Heart left ventricle (tissue), 16 donors: ENCODE measurements at regions not wholly inside any gene's neighbourhood (a gene's known extent, or its start where the extent isn't known, plus 50 kb on each side); places are given as distances from the start of the nearest gene placed in this dataset.
"Not testable (repeated sequence)": the region's sequence is repeated elsewhere in the genome, so short reads cannot be mapped to it uniquely, and the experiment has no call there.

Experiments used
- ATAC-seq, 4 donors: fragments of 200-7000 bp; cut with Tn5 transposase; one replicate each; pipeline ENCODE4 v1.9.1; 2020 to 2022; ENCODE audit warnings: moderate library complexity in 4 of 4, mild to moderate bottlenecking in 3 of 4, moderate number of reproducible peaks in 1 of 4
- DNase-seq, 5 donors: peaks; one replicate each; pipeline ENCODE4 v3.0.0-alpha.2; 2020
- H3K27ac ChIP-seq, 12 donors: fragments of 200-600 bp; sonication (generic) in 4 of 12; one replicate each; pipeline versions ENCODE4 v1.5.0 to v1.8.0; 2016 to 2022; ENCODE audit warnings: mild to moderate bottlenecking in 2 of 12
- H3K27me3 ChIP-seq, 9 donors: fragments of 200-600 bp; sonication (generic) in 2 of 9; one replicate each; pipeline versions ENCODE4 v1.5.1 to v1.8.0; 2016 to 2022; ENCODE audit warnings: mild to moderate bottlenecking in 3 of 9
- H3K36me3 ChIP-seq, 9 donors: fragments of 200-600 bp; sonication (generic) in 2 of 9; one replicate each; pipeline versions ENCODE4 v1.5.0 to v1.8.0; 2018 to 2022; ENCODE audit warnings: mild to moderate bottlenecking in 2 of 9
- H3K4me1 ChIP-seq, 12 donors: fragments of 200-600 bp; sonication (generic) in 4 of 12; one replicate each; pipeline versions ENCODE4 v1.5.0 to v1.8.0; 2016 to 2022; ENCODE audit warnings: mild to moderate bottlenecking in 3 of 12
- H3K4me3 ChIP-seq, 12 donors: fragments of 200-600 bp; sonication (generic) in 4 of 12; one replicate each; pipeline versions ENCODE4 v1.5.0 to v1.8.0; 2017 to 2022; ENCODE audit warnings: mild to moderate bottlenecking in 9 of 12, moderate library complexity in 4 of 12
- H3K9me3 ChIP-seq, 12 donors: fragments of 200-600 bp; sonication (generic) in 4 of 12; one replicate each; pipeline versions ENCODE4 v1.5.0 to v1.8.0; 2016 to 2022; ENCODE audit warnings: mild to moderate bottlenecking in 1 of 12
- POLR2A ChIP-seq, 2 donors: fragments of 450-650 bp; IDR thresholded peaks; one replicate each; pipeline ENCODE4 v1.6.1; 2017; ENCODE audit warnings: antibody characterized with exemption in 2 of 2, mild to moderate bottlenecking in 2 of 2, moderate library complexity in 2 of 2
- WGBS, 4 donors: extraction: QIAGEN DNeasy Blood & Tissue Kit in 2 of 4; methylation state at CpG; one replicate each; pipeline versions ENCODE4 v1.1.5 to v1.1.7; 2013 to 2018; 5-methylcytosine and 5-hydroxymethylcytosine counted together
- intact Hi-C, 10 donors: fragments of 100-400 bp; cut with DNase I; formaldehyde crosslinking; loops; one replicate each; pipeline versions ENCODE4 v1.11.1 to v1.14.2; 2022
- TF ChIP-seq, protein P1 (sequence below), 12 donors: fragments of 200-600 bp; sonication (generic) in 4 of 12; IDR thresholded peaks; one replicate each; pipeline versions ENCODE4 v1.5.0 to v1.8.0; 2018 to 2022; ENCODE audit warnings: antibody characterized with exemption in 12 of 12, mild to moderate bottlenecking in 5 of 12
- donor health status: ischemic (EF 13 %, LVEDD 7.1; RV severe dilation, severe dysfunction).
- donor health status: healthy with polysubstance abuse.
- donor health status: DM: no; HTN: yes; CAD: no.
- donor health status: DM: no; HTN: no; CAD: no.
- donor health status: ischemic (EF 25% LVEDD 6.9; RV normal size, moderate dysfunction).
- donor health status: ischemic (EF 25% LVEDD 5.7; RV mildly dilated, moderate dysfunction).
- donor health status: healthy.
- donor health status: DM: yes; HTN: yes; CAD: no.
- donor health status: ischemic (EF 35%, LVEDD 5.7; RV mildly dilated, moderate dysfunction).
- donor health status: nonischemic (EF 11% LVEDD 7.7; RV severe dilation, severe dysfunction).
- donor health status: DM: yes; HTN: yes; CAD: no.
- donor health status: PGD.
- donor health status: ischemic (EF 29% LVEDD 5.4; RV normal size, mild dysfunction).
- donor health status: nonischemic (EF 23%, LVEDD 6.1; RV moderate dilation, normal function).

DNA sequence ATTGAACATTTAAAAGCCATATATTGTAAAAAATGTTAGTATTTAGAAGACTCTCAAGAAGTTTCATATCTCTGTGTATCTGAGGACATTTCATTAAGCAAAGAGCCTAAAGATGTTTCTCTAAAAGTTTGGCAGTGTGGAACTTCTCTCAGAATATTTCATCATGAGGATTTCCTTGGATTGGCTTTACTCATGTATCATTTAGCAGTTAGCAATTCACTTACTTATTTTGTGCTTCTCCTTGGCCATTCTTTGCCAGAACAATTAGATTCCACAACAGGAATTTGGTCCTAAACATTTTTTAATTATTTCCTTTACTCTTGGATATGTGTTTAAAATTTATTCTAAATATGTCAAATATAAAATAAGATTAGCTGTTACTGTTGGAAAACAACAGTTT is 345.0 kb upstream of the LRRTM4 start:
- no peak for TF ChIP-seq POLR2A (IDR thresholded peaks at IDR 0.05)
- TF ChIP-seq, protein P1, sequence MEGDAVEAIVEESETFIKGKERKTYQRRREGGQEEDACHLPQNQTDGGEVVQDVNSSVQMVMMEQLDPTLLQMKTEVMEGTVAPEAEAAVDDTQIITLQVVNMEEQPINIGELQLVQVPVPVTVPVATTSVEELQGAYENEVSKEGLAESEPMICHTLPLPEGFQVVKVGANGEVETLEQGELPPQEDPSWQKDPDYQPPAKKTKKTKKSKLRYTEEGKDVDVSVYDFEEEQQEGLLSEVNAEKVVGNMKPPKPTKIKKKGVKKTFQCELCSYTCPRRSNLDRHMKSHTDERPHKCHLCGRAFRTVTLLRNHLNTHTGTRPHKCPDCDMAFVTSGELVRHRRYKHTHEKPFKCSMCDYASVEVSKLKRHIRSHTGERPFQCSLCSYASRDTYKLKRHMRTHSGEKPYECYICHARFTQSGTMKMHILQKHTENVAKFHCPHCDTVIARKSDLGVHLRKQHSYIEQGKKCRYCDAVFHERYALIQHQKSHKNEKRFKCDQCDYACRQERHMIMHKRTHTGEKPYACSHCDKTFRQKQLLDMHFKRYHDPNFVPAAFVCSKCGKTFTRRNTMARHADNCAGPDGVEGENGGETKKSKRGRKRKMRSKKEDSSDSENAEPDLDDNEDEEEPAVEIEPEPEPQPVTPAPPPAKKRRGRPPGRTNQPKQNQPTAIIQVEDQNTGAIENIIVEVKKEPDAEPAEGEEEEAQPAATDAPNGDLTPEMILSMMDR (IDR thresholded peaks at IDR 0.05) = no peak
- no peaks in the 10 kb centered on the region for H3K27me3 ChIP-seq
- intact Hi-C loops = no loop called here
- DNase-seq = no peak
- ATAC-seq = no peak
- no peak overlapping the region for H3K4me3 ChIP-seq
- no peaks in the 10 kb centered on the region for H3K4me1 ChIP-seq
- H3K27ac ChIP-seq = no peak overlapping the region
- H3K9me3 ChIP-seq = no peaks in the 10 kb centered on the region
- H3K36me3 ChIP-seq = no peaks in the 10 kb centered on the region

DNA sequence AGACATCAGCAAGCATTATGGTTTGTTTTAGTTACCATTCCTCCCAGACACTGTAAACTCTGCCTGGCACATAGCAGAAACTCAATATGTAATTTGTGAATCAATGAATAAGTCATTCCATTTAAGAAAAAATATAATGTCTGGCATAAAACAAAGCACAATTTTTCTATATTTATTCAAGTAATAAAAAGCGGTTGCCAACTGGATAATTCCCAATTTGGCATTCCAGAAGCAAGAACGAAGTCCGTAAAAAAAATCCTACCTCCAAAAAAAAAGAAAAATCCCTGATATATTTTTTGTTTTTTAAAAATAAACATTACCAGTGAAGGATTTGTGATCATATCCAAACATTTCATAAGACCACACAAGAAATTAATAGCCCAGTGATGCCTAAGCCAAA is 351.3 kb upstream of the LRRTM4 start:
- intact Hi-C loops = no loop called here
- H3K4me3 ChIP-seq = no peak overlapping the region

DNA sequence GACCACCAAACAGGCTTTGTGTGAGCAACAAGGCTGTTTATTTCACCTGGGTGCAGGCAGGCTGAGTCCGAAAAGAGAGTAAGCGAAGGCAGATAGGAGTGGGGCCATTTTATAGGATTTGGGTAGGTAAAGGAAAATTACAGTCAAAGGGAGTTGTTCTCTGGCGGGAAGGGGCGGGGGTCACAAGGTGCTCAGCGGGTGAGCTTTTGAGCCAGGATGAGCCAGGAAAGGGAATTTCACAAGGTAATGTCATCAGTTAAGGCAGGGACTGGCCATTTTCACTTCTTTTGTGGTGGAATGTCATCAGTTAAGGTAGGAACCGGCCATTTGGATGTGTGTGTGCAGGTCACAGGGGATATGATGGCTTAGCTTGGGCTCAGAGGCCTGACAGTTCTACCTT is 378.0 kb upstream of the LRRTM4 start:
- H3K36me3 ChIP-seq, ATAC-seq, H3K27me3 ChIP-seq, intact Hi-C loops, H3K4me3 ChIP-seq, H3K4me1 ChIP-seq, DNase-seq, H3K9me3 ChIP-seq, H3K27ac ChIP-seq: not testable (repeated sequence)
- WGBS, 4 donors = 85 to 91% (median 85%) methylated on average over 6 of the region's 6 CpGs

More for the DNA sequence above, 351.3 kb upstream of the LRRTM4 start:
- no peak for ATAC-seq
- peaks cover 0 to 7% (median 0%) of the 10 kb centered on the region in 12 donors for H3K9me3 ChIP-seq
- no peak for TF ChIP-seq POLR2A (IDR thresholded peaks at IDR 0.05)
- TF ChIP-seq, protein P1 (IDR thresholded peaks at IDR 0.05) = no peak
- H3K36me3 ChIP-seq = no peaks in the 10 kb centered on the region
- H3K27ac ChIP-seq = no peak overlapping the region
- H3K27me3 ChIP-seq = no peaks in the 10 kb centered on the region
- H3K4me1 ChIP-seq = no peaks in the 10 kb centered on the region
- DNase-seq = no peak
- WGBS, 4 donors = 85 to 87% (median 87%) methylated on average over 3 of the region's 3 CpGs

DNA sequence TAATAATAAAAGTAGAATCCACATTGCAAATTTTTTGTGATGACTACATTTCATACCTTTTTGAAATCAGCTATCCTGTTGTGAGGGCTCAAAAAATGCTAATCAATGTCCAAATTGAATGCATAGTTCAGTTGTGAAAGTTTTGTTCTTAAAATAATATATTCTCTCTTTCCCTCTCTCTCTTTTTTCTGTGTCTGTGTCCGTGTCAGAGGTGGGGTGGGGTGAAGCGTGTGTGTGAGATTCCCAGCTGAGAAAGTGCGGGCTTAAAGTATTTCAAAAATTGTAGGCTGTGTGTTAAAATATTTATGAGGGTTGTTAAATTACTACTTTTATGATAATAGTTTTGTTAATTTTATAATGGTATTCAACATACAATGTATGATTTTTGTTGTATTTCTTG is 388.0 kb upstream of the LRRTM4 start:
- no peaks in the 10 kb centered on the region for H3K36me3 ChIP-seq
- H3K4me1 ChIP-seq = no peaks in the 10 kb centered on the region
- intact Hi-C loops = no loop called here
- no peak overlapping the region for H3K4me3 ChIP-seq
- WGBS, 4 donors = 74 to 82% (median 77%) methylated on average over 3 of the region's 3 CpGs
- DNase-seq = no peak
- TF ChIP-seq POLR2A (IDR thresholded peaks at IDR 0.05) = no peak
- TF ChIP-seq, protein P1 (IDR thresholded peaks at IDR 0.05) = no peak
- ATAC-seq = no peak
- no peak overlapping the region for H3K27ac ChIP-seq
- no peaks in the 10 kb centered on the region for H3K27me3 ChIP-seq
- peaks cover 0 to 6% (median 0%) of the 10 kb centered on the region in 12 donors for H3K9me3 ChIP-seq

GRCh38 chr2:77920838-77921366 is 398.7 kb upstream of the LRRTM4 start:
- 73 to 80% (median 77%) methylated on average over 3 of the region's 3 CpGs for WGBS, 4 donors
- Histone ChIP-seq H3K4me3 (no peak overlapping the region), H3K27ac (no peak overlapping the region), H3K36me3 (no peaks in the 10 kb centered on the region), H3K27me3 (no peaks in the 10 kb centered on the region), H3K9me3 (no peaks in the 10 kb centered on the region), H3K4me1 (no peaks in the 10 kb centered on the region)
- no peak for DNase-seq
- intact Hi-C loops = no loop called here
- ATAC-seq = no peak
- no peak for TF ChIP-seq POLR2A (IDR thresholded peaks at IDR 0.05)
- TF ChIP-seq, protein P1 (IDR thresholded peaks at IDR 0.05) = no peak
